Naive thymus-derived CD4-positive, alpha-beta T cell (primary cell): ENCODE measurements at regions not wholly inside any gene's neighbourhood (a gene's known extent, or its start where the extent isn't known, plus 50 kb on each side); places are given as distances from the start of the nearest gene placed in this dataset.

Source experiments
- ATAC-seq: fragments of 150-1000 bp; cut with Tn5 transposase; 2 replicates; pipeline ENCODE4 v1.10.0; 2021; ENCODE audit warnings: mild to moderate bottlenecking, moderate library complexity
- CTCF ChIA-PET: fragments of 350-600 bp; sonication (Branson Sonifier 250); formaldehyde crosslinking; loops from one replicate; lab custom pipeline; 2021; ENCODE audit warnings: antibody characterized with exemption; lab: Charles Lee
- POLR2A ChIA-PET: fragments of 350-600 bp; sonication (Branson Sonifier 250); formaldehyde crosslinking; loops from one replicate; lab custom pipeline; 2021; ENCODE audit warnings: antibody characterized with exemption, inconsistent platforms; lab: Charles Lee
- DNase-seq, 9 donors: peaks; one replicate each; pipeline versions ENCODE4 v3.0.0 to v3.0.0-alpha.2; 2020 to 2022; ENCODE audit warnings: mixed read lengths in 1 of 9
- H3K27ac ChIP-seq: one replicate; pipeline ENCODE4 v1.7.0; 2013; ENCODE audit warnings: mild to moderate bottlenecking, low read depth, low read length, moderate library complexity
- H3K27me3 ChIP-seq, 2 donors: one replicate each; pipeline ENCODE4 v1.7.0; 2013; ENCODE audit warnings: low read length in 2 of 2, mild to moderate bottlenecking in 2 of 2, moderate library complexity in 2 of 2; ENCODE audit not compliant: control insufficient read depth in 2 of 2, insufficient read depth in 2 of 2
- H3K36me3 ChIP-seq, 3 experiments: 1 replicate in 2 of 3; 2 replicates in 1 of 3; pipeline ENCODE4 v1.7.0; 2013; ENCODE audit warnings: low read length in 3 of 3, mild to moderate bottlenecking in 3 of 3, moderate library complexity in 1 of 3; ENCODE audit not compliant: insufficient read depth in 3 of 3, control insufficient read depth in 2 of 3
- H3K4me1 ChIP-seq, 2 donors: one replicate each; pipeline ENCODE4 v1.7.0; 2013; ENCODE audit warnings: low read length in 2 of 2, mild to moderate bottlenecking in 2 of 2, moderate library complexity in 1 of 2; ENCODE audit not compliant: control insufficient read depth in 2 of 2, insufficient read depth in 2 of 2
- H3K4me3 ChIP-seq: 2 replicates; pipeline ENCODE4 v1.7.0; 2013; ENCODE audit warnings: mild to moderate bottlenecking, low read length
- H3K9me3 ChIP-seq, 3 experiments: 1 replicate in 2 of 3; 2 replicates in 1 of 3; pipeline ENCODE4 v1.7.0; 2013; ENCODE audit warnings: low read length in 3 of 3; ENCODE audit not compliant: control insufficient read depth in 2 of 3
- H3K27ac Mint-ChIP-seq, 9 donors: one replicate each; pipeline ENCODE4 v1.8.0; 2020 to 2022; ENCODE audit warnings: mixed read lengths in 9 of 9, mild to moderate bottlenecking in 8 of 9, moderate library complexity in 5 of 9, inconsistent platforms in 2 of 9
- H3K27me3 Mint-ChIP-seq, 5 donors: one replicate each; pipeline ENCODE4 v1.8.0; 2021 to 2022; ENCODE audit warnings: mixed read lengths in 5 of 5, mild to moderate bottlenecking in 1 of 5
- H3K36me3 Mint-ChIP-seq, 5 donors: one replicate each; pipeline ENCODE4 v1.8.0; 2020 to 2022; ENCODE audit warnings: mixed read lengths in 5 of 5, mild to moderate bottlenecking in 3 of 5, inconsistent platforms in 1 of 5
- H3K4me1 Mint-ChIP-seq, 7 donors: one replicate each; pipeline ENCODE4 v1.8.0; 2020 to 2022; ENCODE audit warnings: mixed read lengths in 7 of 7, mild to moderate bottlenecking in 3 of 7, inconsistent platforms in 1 of 7
- H3K4me3 Mint-ChIP-seq, 10 donors: one replicate each; pipeline ENCODE4 v1.8.0; 2020 to 2022; ENCODE audit warnings: mild to moderate bottlenecking in 10 of 10, mixed read lengths in 10 of 10, moderate library complexity in 6 of 10, inconsistent platforms in 2 of 10
- H3K9me3 Mint-ChIP-seq, 11 donors: one replicate each; pipeline ENCODE4 v1.8.0; 2020 to 2022; ENCODE audit warnings: mixed read lengths in 11 of 11, mild to moderate bottlenecking in 4 of 11, inconsistent platforms in 1 of 11, moderate library complexity in 1 of 11
- intact Hi-C, 2 donors: fragments of 100-400 bp; cut with micrococcal nuclease; formaldehyde crosslinking; loops; one replicate each; pipeline ENCODE4 v1.15.1; 2023

GRCh38 chr7:28309704-28310459, 102.4 kb upstream of the CREB5 start:
- ChIA-PET CTCF (interaction anchor here (0.5 kb wide), 1 partner anchor 213 kb away, joined by 3 read pairs; no protein-coding TSS in a partner anchor), POLR2A (no interaction called here)
- Histone ChIP-seq H3K27ac (no peak overlapping the region), H3K27me3 (no peaks in the 10 kb centered on the region), H3K36me3 (no peaks in the 10 kb centered on the region), H3K9me3 (no peaks in the 10 kb centered on the region), H3K4me3 (no peak overlapping the region), H3K4me1 (no peaks in the 10 kb centered on the region)
- peaks cover 0 to 3% (median 0%) of the 10 kb centered on the region in 5 donors for H3K36me3 Mint-ChIP-seq
- peaks cover 0 to 2% (median 0%) of the 10 kb centered on the region in 7 donors for H3K4me1 Mint-ChIP-seq
- H3K27me3 Mint-ChIP-seq = peaks cover 20 to 41% (median 33%) of the 10 kb centered on the region in 5 donors
- H3K9me3 Mint-ChIP-seq = peaks cover 0 to 3% (median 0%) of the 10 kb centered on the region in 11 donors
- DNase-seq (no peak), ATAC-seq (no peak)
- H3K27ac Mint-ChIP-seq = no peak overlapping the region
- no peak overlapping the region for H3K4me3 Mint-ChIP-seq
- intact Hi-C loops = no loop called here

GRCh38 chr7:28310460-28310848, 101.9 kb upstream of the CREB5 start:
- no peak for ATAC-seq
- no peak for DNase-seq
- H3K4me3 Mint-ChIP-seq = no peak overlapping the region
- peaks cover 22 to 44% (median 36%) of the 10 kb centered on the region in 5 donors for H3K27me3 Mint-ChIP-seq
- peaks cover 0 to 3% (median 0%) of the 10 kb centered on the region in 11 donors for H3K9me3 Mint-ChIP-seq
- Histone ChIP-seq H3K27me3 (no peaks in the 10 kb centered on the region), H3K9me3 (no peaks in the 10 kb centered on the region), H3K4me3 (no peak overlapping the region), H3K36me3 (no peaks in the 10 kb centered on the region), H3K4me1 (no peaks in the 10 kb centered on the region), H3K27ac (no peak overlapping the region)
- H3K36me3 Mint-ChIP-seq = peaks cover 0 to 3% (median 0%) of the 10 kb centered on the region in 5 donors
- ChIA-PET CTCF (no interaction called here), POLR2A (no interaction called here)
- H3K4me1 Mint-ChIP-seq = peaks cover 0 to 2% (median 0%) of the 10 kb centered on the region in 7 donors
- no peak overlapping the region for H3K27ac Mint-ChIP-seq
- intact Hi-C loops = no loop called here

GRCh38 chr7:28311670-28312069, 100.6 kb upstream of the CREB5 start:
- Histone ChIP-seq H3K27me3 (no peaks in the 10 kb centered on the region), H3K36me3 (no peaks in the 10 kb centered on the region), H3K9me3 (no peaks in the 10 kb centered on the region), H3K4me3 (no peak overlapping the region), H3K27ac (no peak overlapping the region), H3K4me1 (no peaks in the 10 kb centered on the region)
- ATAC-seq (no peak), DNase-seq (no peak)
- no peak overlapping the region for H3K27ac Mint-ChIP-seq
- ChIA-PET POLR2A (no interaction called here), CTCF (interaction anchor here (0.6 kb wide), 1 partner anchor 510 kb away, joined by 3 read pairs; no protein-coding TSS in a partner anchor)
- peaks cover 0 to 5% (median 0%) of the 10 kb centered on the region in 7 donors for H3K4me1 Mint-ChIP-seq
- no peak overlapping the region for H3K4me3 Mint-ChIP-seq
- peaks cover 0 to 3% (median 0%) of the 10 kb centered on the region in 5 donors for H3K36me3 Mint-ChIP-seq
- peaks cover 26 to 52% (median 40%) of the 10 kb centered on the region in 5 donors for H3K27me3 Mint-ChIP-seq
- intact Hi-C loops = no loop called here
- H3K9me3 Mint-ChIP-seq = peaks cover 0 to 3% (median 0%) of the 10 kb centered on the region in 11 donors

GRCh38 chr7:28312948-28313347, 99.4 kb upstream of the CREB5 start:
- H3K9me3 ChIP-seq = no peaks in the 10 kb centered on the region
- no peaks in the 10 kb centered on the region for H3K27me3 ChIP-seq
- no peak overlapping the region for H3K27ac ChIP-seq
- POLR2A ChIA-PET = no interaction called here
- H3K9me3 Mint-ChIP-seq = peaks cover 0 to 3% (median 0%) of the 10 kb centered on the region in 11 donors
- H3K4me1 Mint-ChIP-seq = peaks cover 0 to 5% (median 0%) of the 10 kb centered on the region in 7 donors
- peaks cover 0 to 3% (median 0%) of the 10 kb centered on the region in 5 donors for H3K36me3 Mint-ChIP-seq
- H3K27ac Mint-ChIP-seq = no peak overlapping the region
- DNase-seq (no peak), ATAC-seq (no peak)
- no peak overlapping the region for H3K4me3 Mint-ChIP-seq
- CTCF ChIA-PET = no interaction called here
- H3K27me3 Mint-ChIP-seq = peaks cover 28 to 57% (median 40%) of the 10 kb centered on the region in 5 donors
- intact Hi-C loops = no loop called here
- H3K36me3 ChIP-seq = no peaks in the 10 kb centered on the region
- H3K4me1 ChIP-seq = no peaks in the 10 kb centered on the region
- no peak overlapping the region for H3K4me3 ChIP-seq

GRCh38 chr7:28314841-28315240, 97.5 kb upstream of the CREB5 start:
- CTCF ChIA-PET = interaction anchor here (1.7 kb wide), 1 partner anchor 9 kb away, joined by 4 read pairs; no protein-coding TSS in a partner anchor
- no peak for ATAC-seq
- Histone ChIP-seq H3K4me1 (no peaks in the 10 kb centered on the region), H3K9me3 (no peaks in the 10 kb centered on the region), H3K36me3 (no peaks in the 10 kb centered on the region), H3K27ac (no peak overlapping the region), H3K4me3 (no peak overlapping the region), H3K27me3 (no peaks in the 10 kb centered on the region)
- peaks cover 28 to 51% (median 40%) of the 10 kb centered on the region in 5 donors for H3K27me3 Mint-ChIP-seq
- POLR2A ChIA-PET = no interaction called here
- H3K4me3 Mint-ChIP-seq = no peak overlapping the region
- peaks cover 0 to 3% (median 0%) of the 10 kb centered on the region in 5 donors for H3K36me3 Mint-ChIP-seq
- intact Hi-C loops = no loop called here
- no peak for DNase-seq
- peaks cover 0 to 5% (median 0%) of the 10 kb centered on the region in 7 donors for H3K4me1 Mint-ChIP-seq
- no peak overlapping the region for H3K27ac Mint-ChIP-seq
- H3K9me3 Mint-ChIP-seq = peaks cover 0 to 2% (median 0%) of the 10 kb centered on the region in 11 donors

GRCh38 chr7:28315565-28316410, 96.5 kb upstream of the CREB5 start:
- CTCF ChIA-PET = interaction anchor here (1.7 kb wide), 1 partner anchor 10 kb away, joined by 4 read pairs; no protein-coding TSS in a partner anchor
- intact Hi-C loops = no loop called here
- DNase-seq = no peak
- Mint-ChIP-seq H3K4me3 (no peak overlapping the region), H3K9me3 (no peaks in the 10 kb centered on the region), H3K27ac (peak overlapping the region in 1 of 9 donors; percentile 23), H3K27me3 (peaks cover 28 to 46% (median 35%) of the 10 kb centered on the region in 5 donors), H3K4me1 (peaks cover 0 to 5% (median 0%) of the 10 kb centered on the region in 7 donors), H3K36me3 (peaks cover 0 to 3% (median 0%) of the 10 kb centered on the region in 5 donors)
- H3K36me3 ChIP-seq = no peaks in the 10 kb centered on the region
- H3K4me1 ChIP-seq = no peaks in the 10 kb centered on the region
- H3K27me3 ChIP-seq = no peaks in the 10 kb centered on the region
- no peak overlapping the region for H3K27ac ChIP-seq
- ATAC-seq = no peak
- no peaks in the 10 kb centered on the region for H3K9me3 ChIP-seq
- no peak overlapping the region for H3K4me3 ChIP-seq
- POLR2A ChIA-PET = no interaction called here
